GM23338 (cell line): ENCODE measurements at regions not wholly inside any gene's neighbourhood (a gene's known extent, or its start where the extent isn't known, plus 50 kb on each side); places are given as distances from the start of the nearest gene placed in this dataset.

Source experiments
- ATAC-seq: fragments of 200-7000 bp; cut with Tn5 transposase; 3 replicates; pipeline ENCODE4 v1.9.1; 2020
- DNase-seq: peaks from one replicate; pipeline ENCODE4 v3.0.0-alpha.2; 2015; ENCODE audit warnings: low spot score
- H2AFZ ChIP-seq: fragments of 200-600 bp; sonication (generic); 2 replicates; pipeline ENCODE4 v1.8.0; 2016; ENCODE audit warnings: antibody characterized with exemption, mild to moderate bottlenecking, moderate library complexity
- H3F3A ChIP-seq: fragments of 200-600 bp; sonication (generic); replicated peaks from 2 replicates; pipeline ENCODE4 v1.8.0; 2017; ENCODE audit warnings: antibody characterized with exemption, mixed run types, low read depth
- H3K27ac ChIP-seq: fragments of 200-600 bp; sonication (generic); 2 replicates; pipeline ENCODE4 v1.6.1; 2016; ENCODE audit warnings: low read depth
- H3K27me3 ChIP-seq: fragments of 200-600 bp; sonication (generic); 2 replicates; pipeline ENCODE4 v1.8.0; 2016; ENCODE audit warnings: mild to moderate bottlenecking, mixed run types, moderate library complexity; ENCODE audit not compliant: insufficient read depth
- H3K36me3 ChIP-seq: fragments of 200-600 bp; sonication (generic); 2 replicates; pipeline ENCODE4 v1.8.0; 2016; ENCODE audit warnings: mild to moderate bottlenecking; ENCODE audit not compliant: insufficient read depth
- H3K4me1 ChIP-seq: fragments of 200-600 bp; sonication (generic); 2 replicates; pipeline ENCODE4 v1.8.0; 2016; ENCODE audit warnings: mild to moderate bottlenecking, moderate library complexity; ENCODE audit not compliant: insufficient read depth
- H3K4me2 ChIP-seq: fragments of 200-600 bp; sonication (generic); 2 replicates; pipeline ENCODE4 v1.7.1; 2017; ENCODE audit warnings: mixed run types
- H3K4me3 ChIP-seq: fragments of 200-600 bp; sonication (generic); 2 replicates; pipeline ENCODE4 v1.6.1; 2016; ENCODE audit warnings: mixed run types
- H3K79me2 ChIP-seq: fragments of 200-600 bp; sonication (generic); replicated peaks from 2 replicates; pipeline ENCODE4 v1.8.0; 2017; ENCODE audit warnings: mild to moderate bottlenecking; ENCODE audit not compliant: insufficient read depth
- H3K9me2 ChIP-seq: fragments of 200-600 bp; sonication (generic); 2 replicates; pipeline ENCODE4 v1.8.0; 2017; ENCODE audit not compliant: insufficient read depth
- H4K20me1 ChIP-seq: fragments of 200-600 bp; sonication (generic); replicated peaks from 2 replicates; pipeline ENCODE4 v1.8.0; 2017; ENCODE audit warnings: mild to moderate bottlenecking; ENCODE audit not compliant: insufficient read depth
- H3K27ac Mint-ChIP-seq: 2 replicates; pipeline ENCODE4 v1.8.0; 2020; ENCODE audit warnings: inconsistent platforms, mild to moderate bottlenecking, moderate library complexity, mixed read lengths
- H3K27me3 Mint-ChIP-seq: 3 replicates; pipeline ENCODE4 v1.8.0; 2022; ENCODE audit warnings: low read depth, mild to moderate bottlenecking, moderate library complexity, mixed read lengths, inconsistent platforms; ENCODE audit not compliant: insufficient read depth, poor library complexity
- H3K36me3 Mint-ChIP-seq: 3 replicates; pipeline ENCODE4 v1.8.0; 2021; ENCODE audit warnings: low read depth, mild to moderate bottlenecking, inconsistent platforms, moderate library complexity, mixed read lengths
- H3K4me1 Mint-ChIP-seq: 3 replicates; pipeline ENCODE4 v1.8.0; 2020; ENCODE audit warnings: mild to moderate bottlenecking, inconsistent platforms, mixed read lengths
- H3K4me3 Mint-ChIP-seq: 3 replicates; pipeline ENCODE4 v1.8.0; 2021; ENCODE audit warnings: moderate library complexity, mild to moderate bottlenecking, inconsistent platforms, mixed read lengths
- H3K9me3 Mint-ChIP-seq: 3 replicates; pipeline ENCODE4 v1.8.0; 2020; ENCODE audit warnings: moderate library complexity, mild to moderate bottlenecking, inconsistent platforms, mixed read lengths
- CREB1 ChIP-seq: fragments of 250-450 bp; sonication (Bioruptor Pico); IDR thresholded peaks from 2 replicates; pipeline ENCODE4 v1.5.0; 2020; ENCODE audit warnings: low read depth, mild to moderate bottlenecking, moderate library complexity
- CTCF ChIP-seq, 2 experiments: fragments of 200-600 bp in 1 of 2; sonication (generic) in 1 of 2; conservative IDR thresholded peaks; 2 replicates each; pipeline versions ENCODE4 v1.5.1 to v1.6.1; 2016 to 2017; ENCODE audit warnings: antibody characterized with exemption in 2 of 2, low read depth in 2 of 2, mild to moderate bottlenecking in 2 of 2, moderate library complexity in 1 of 2
- EZH2 ChIP-seq: fragments of 200-600 bp; sonication (generic); IDR thresholded peaks from one replicate; pipeline ENCODE4 v1.8.0; 2017; ENCODE audit warnings: antibody characterized with exemption, mild to moderate bottlenecking, low read depth; ENCODE audit not compliant: unreplicated experiment
- EZH2phosphoT487 ChIP-seq: fragments of 200-600 bp; sonication (generic); IDR thresholded peaks from one replicate; pipeline ENCODE4 v1.8.1; 2018; ENCODE audit warnings: antibody characterized with exemption; ENCODE audit not compliant: unreplicated experiment
- JUNB ChIP-seq: IDR thresholded peaks from one replicate; pipeline ENCODE4 v1.6.1; 2016; ENCODE audit warnings: antibody characterized with exemption; ENCODE audit not compliant: unreplicated experiment
- NANOG ChIP-seq: IDR thresholded peaks from 2 replicates; pipeline ENCODE4 v1.6.1; 2016; ENCODE audit warnings: antibody characterized with exemption, borderline replicate concordance
- POLR2AphosphoS5 ChIP-seq: IDR thresholded peaks from 2 replicates; pipeline ENCODE4 v1.6.1; 2016; ENCODE audit warnings: antibody characterized with exemption, low read depth
- REST ChIP-seq: IDR thresholded peaks from one replicate; pipeline ENCODE4 v1.6.1; 2018; ENCODE audit warnings: antibody characterized with exemption; ENCODE audit not compliant: unreplicated experiment
- STAT1 ChIP-seq: IDR thresholded peaks from one replicate; pipeline ENCODE4 v1.6.1; 2016; ENCODE audit warnings: antibody characterized with exemption; ENCODE audit not compliant: unreplicated experiment
- ZNF114 ChIP-seq: fragments of 250-450 bp; sonication (Bioruptor Pico); IDR thresholded peaks from 2 replicates; pipeline ENCODE4 v1.5.0; 2020; ENCODE audit warnings: mild to moderate bottlenecking, moderate library complexity
- ZNF331 ChIP-seq: fragments of 250-450 bp; sonication (Bioruptor Pico); IDR thresholded peaks from 2 replicates; pipeline ENCODE4 v1.5.0; 2020; ENCODE audit warnings: low read depth, mild to moderate bottlenecking, moderate library complexity
- ZNF462 ChIP-seq: fragments of 250-450 bp; sonication (Bioruptor Pico); IDR thresholded peaks from 2 replicates; pipeline ENCODE4 v1.5.0; 2020; ENCODE audit warnings: mild to moderate bottlenecking, moderate library complexity
- TF ChIP-seq, protein P1 (sequence below): IDR thresholded peaks from 2 replicates; pipeline ENCODE4 v1.6.1; 2016; ENCODE audit warnings: antibody characterized with exemption

DNA sequence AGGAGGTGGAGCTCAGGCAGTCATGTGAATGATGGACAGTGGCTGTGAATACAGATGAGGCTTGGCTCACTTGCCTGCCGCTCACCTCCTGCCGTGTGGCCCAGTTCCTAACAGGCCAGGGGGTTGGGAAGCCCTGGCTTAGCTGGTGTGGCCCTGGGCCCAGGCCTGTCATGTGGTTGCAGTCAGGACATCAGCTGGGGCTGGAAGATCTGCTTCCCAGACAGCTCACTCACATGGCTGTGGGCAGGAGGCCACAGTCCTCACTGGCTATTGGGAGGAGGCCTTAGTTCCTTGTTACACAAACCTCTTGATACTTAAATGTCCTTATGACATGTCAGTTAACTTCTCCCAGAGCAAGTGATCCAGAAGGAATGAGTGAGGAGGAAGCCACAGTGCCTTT, 138.8 kb upstream of the CSF3R start:
- peaks cover 25% of the 10 kb centered on the region for H3K4me1 ChIP-seq
- Mint-ChIP-seq H3K27ac (no peak overlapping the region), H3K36me3 (peaks cover 12% of the 10 kb centered on the region; the same call in 2 of the 3 replicates), H3K9me3 (peaks cover 31% of the 10 kb centered on the region), H3K4me3 (no peak overlapping the region), H3K4me1 (peaks cover 24% of the 10 kb centered on the region), H3K27me3 (peaks cover 2% of the 10 kb centered on the region)
- no peak overlapping the region for H3K27ac ChIP-seq
- no peak overlapping the region for H3K4me2 ChIP-seq
- no peaks in the 10 kb centered on the region for H3F3A ChIP-seq
- H3K4me3 ChIP-seq, result no peak overlapping the region
- no peaks in the 10 kb centered on the region for H3K9me2 ChIP-seq
- ATAC-seq (no peak), DNase-seq (no peak)
- H3K27me3 ChIP-seq, result no peaks in the 10 kb centered on the region
- no peaks in the 10 kb centered on the region for H4K20me1 ChIP-seq
- H3K36me3 ChIP-seq, result no peaks in the 10 kb centered on the region
- TF ChIP-seq, protein P1, sequence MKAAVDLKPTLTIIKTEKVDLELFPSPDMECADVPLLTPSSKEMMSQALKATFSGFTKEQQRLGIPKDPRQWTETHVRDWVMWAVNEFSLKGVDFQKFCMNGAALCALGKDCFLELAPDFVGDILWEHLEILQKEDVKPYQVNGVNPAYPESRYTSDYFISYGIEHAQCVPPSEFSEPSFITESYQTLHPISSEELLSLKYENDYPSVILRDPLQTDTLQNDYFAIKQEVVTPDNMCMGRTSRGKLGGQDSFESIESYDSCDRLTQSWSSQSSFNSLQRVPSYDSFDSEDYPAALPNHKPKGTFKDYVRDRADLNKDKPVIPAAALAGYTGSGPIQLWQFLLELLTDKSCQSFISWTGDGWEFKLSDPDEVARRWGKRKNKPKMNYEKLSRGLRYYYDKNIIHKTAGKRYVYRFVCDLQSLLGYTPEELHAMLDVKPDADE, result no peak
- TF ChIP-seq CREB1 (CRISPR knock-in tag), result no peak
- TF ChIP-seq REST, result no peak
- TF ChIP-seq POLR2AphosphoS5, result no peak
- TF ChIP-seq EZH2, result no peak
- no peak for TF ChIP-seq EZH2phosphoT487
- no peak for TF ChIP-seq ZNF462 (CRISPR knock-in tag)
- TF ChIP-seq JUNB, result no peak
- TF ChIP-seq ZNF114 (CRISPR knock-in tag), result no peak
- TF ChIP-seq CTCF (conservative IDR thresholded peaks at IDR 0.05; ENCODE audit: low read depth in 2 of 2), result no peak
- no peak for TF ChIP-seq NANOG
- no peak for TF ChIP-seq STAT1
- no peak for TF ChIP-seq ZNF331 (CRISPR knock-in tag)
- no peak overlapping the region for H2AFZ ChIP-seq
- H3K79me2 ChIP-seq, result no peaks in the 10 kb centered on the region
